ENCODE measurements at regions not wholly inside any gene's neighbourhood (a gene's known extent, or its start where the extent isn't known, plus 50 kb on each side); places are given as distances from the start of the nearest gene placed in this dataset.
"Not testable (repeated sequence)": the region's sequence is repeated elsewhere in the genome, so short reads cannot be mapped to it uniquely, and the experiment has no call there.

DNA sequence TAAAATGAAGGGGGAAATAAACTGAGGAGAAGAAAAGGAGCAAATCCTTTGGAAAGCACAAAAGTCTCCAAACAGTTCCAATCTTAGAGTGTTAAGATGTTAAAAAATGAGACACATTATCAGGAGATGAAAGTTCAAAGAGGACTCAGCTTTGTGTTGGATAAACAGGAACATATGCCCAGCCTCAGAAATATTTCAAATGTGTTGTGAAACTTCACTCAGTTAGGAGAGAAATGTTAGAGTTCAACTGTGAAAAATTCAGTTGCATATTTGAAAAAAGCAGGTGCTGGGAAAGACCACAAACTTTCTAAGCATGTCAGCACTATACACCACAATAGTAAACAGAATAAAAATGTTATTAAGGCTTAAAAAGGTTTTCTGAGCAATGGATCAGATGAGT, 136.8 kb upstream of the PRKD1 start:
- Mint-ChIP-seq H3K4me3 (no peak overlapping the region), H3K36me3 (ENCODE audit: low read depth) (no peaks in the 10 kb centered on the region), H3K27me3 (no peaks in the 10 kb centered on the region), H3K4me1 (ENCODE audit: low read depth) (no peaks in the 10 kb centered on the region), H3K9me3 (peaks cover 4% of the 10 kb centered on the region), H3K27ac (no peak overlapping the region)
- intact Hi-C loops (cut with micrococcal nuclease), result no loop called here
- DNase-seq (no peak), ATAC-seq (no peak)
- CTCF ChIA-PET, result no interaction called here
- POLR2A ChIA-PET, result no interaction called here
- no peak for TF ChIP-seq CTCF (IDR thresholded peaks at IDR 0.05)

- ATAC-seq (no peak), DNase-seq (no peak)
- Mint-ChIP-seq H3K4me1 (ENCODE audit: low read depth) (no peaks in the 10 kb centered on the region), H3K9me3 (peaks cover 9% of the 10 kb centered on the region), H3K27me3 (no peaks in the 10 kb centered on the region), H3K36me3 (ENCODE audit: low read depth) (no peaks in the 10 kb centered on the region), H3K27ac (no peak overlapping the region), H3K4me3 (no peak overlapping the region)
- ChIA-PET CTCF (interaction anchor here (1.3 kb wide), 1 partner anchor 8 kb away, joined by 3 read pairs; no protein-coding TSS in a partner anchor), POLR2A (no interaction called here)
- TF ChIP-seq CTCF (IDR thresholded peaks at IDR 0.05), result no peak
- intact Hi-C loops (cut with micrococcal nuclease), result no loop called here
Observed at GRCh38 chr14:30069536-30069935, 141.9 kb upstream of the PRKD1 start.

DNA sequence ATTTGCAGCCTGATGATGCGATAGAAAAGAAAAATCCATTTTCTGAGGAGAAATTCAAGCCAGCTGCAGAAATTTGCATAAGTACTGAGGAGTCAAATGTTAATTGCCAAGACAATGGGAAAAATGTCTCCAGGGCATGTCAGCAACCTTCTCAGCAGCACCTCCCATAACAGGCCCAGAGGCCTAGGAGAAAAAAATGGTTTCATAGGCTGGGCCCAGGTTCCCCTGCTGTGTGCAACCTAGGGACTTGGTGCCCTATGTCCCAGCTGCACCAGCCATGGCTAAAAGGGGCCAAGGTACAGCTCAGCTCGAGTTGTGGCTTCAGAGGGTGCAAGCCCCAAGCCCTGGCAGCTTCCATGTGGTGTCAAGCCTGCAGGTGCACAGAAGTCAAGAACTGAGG, 144.8 kb upstream of the PRKD1 start:
- H3K4me1 Mint-ChIP-seq (ENCODE audit: low read depth); ATAC-seq; POLR2A ChIA-PET; H3K9me3 Mint-ChIP-seq; H3K27me3 Mint-ChIP-seq; H3K27ac Mint-ChIP-seq; DNase-seq; intact Hi-C loops (cut with micrococcal nuclease); H3K4me3 Mint-ChIP-seq; CTCF ChIA-PET; H3K36me3 Mint-ChIP-seq (ENCODE audit: low read depth): not testable (repeated sequence)

DNA sequence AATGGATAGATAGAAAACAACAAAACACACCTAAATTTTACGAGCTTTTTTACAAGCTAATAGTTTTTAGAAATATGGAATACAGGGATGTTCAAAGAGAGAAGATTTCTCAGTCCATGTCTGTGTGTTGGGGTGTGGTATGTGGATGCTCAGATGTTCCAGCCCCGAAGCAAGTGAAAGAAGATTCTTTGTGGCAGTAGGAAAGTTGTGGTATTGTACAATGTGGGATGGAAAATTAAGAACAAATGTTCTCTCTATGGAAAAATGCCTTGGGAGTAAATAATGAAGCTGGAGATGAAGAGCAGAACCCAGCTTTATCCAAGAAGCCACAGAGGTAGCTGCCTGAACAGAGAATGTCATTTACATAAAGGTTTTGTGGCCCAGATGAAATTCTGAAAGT, 150.3 kb upstream of the PRKD1 start:
- H3K9me3 Mint-ChIP-seq, result no peaks in the 10 kb centered on the region
- CTCF ChIA-PET, result interaction anchor here (1.0 to 1.2 kb wide), 2 partner anchors 9 kb away, joined by 3 read pairs; no protein-coding TSS in a partner anchor
- no peak for ATAC-seq
- intact Hi-C loops (cut with micrococcal nuclease), result no loop called here
- TF ChIP-seq CTCF (IDR thresholded peaks at IDR 0.05), result no peak
- POLR2A ChIA-PET, result interaction anchor here (0.6 kb wide), 1 partner anchor 107 kb away, joined by 3 read pairs; no protein-coding TSS in a partner anchor
- no peak overlapping the region for H3K27ac Mint-ChIP-seq
- H3K4me3 Mint-ChIP-seq, result no peak overlapping the region
- H3K4me1 Mint-ChIP-seq (ENCODE audit: low read depth), result no peaks in the 10 kb centered on the region
- DNase-seq, result no peak
- no peaks in the 10 kb centered on the region for H3K27me3 Mint-ChIP-seq
- H3K36me3 Mint-ChIP-seq (ENCODE audit: low read depth), result no peaks in the 10 kb centered on the region

DNA sequence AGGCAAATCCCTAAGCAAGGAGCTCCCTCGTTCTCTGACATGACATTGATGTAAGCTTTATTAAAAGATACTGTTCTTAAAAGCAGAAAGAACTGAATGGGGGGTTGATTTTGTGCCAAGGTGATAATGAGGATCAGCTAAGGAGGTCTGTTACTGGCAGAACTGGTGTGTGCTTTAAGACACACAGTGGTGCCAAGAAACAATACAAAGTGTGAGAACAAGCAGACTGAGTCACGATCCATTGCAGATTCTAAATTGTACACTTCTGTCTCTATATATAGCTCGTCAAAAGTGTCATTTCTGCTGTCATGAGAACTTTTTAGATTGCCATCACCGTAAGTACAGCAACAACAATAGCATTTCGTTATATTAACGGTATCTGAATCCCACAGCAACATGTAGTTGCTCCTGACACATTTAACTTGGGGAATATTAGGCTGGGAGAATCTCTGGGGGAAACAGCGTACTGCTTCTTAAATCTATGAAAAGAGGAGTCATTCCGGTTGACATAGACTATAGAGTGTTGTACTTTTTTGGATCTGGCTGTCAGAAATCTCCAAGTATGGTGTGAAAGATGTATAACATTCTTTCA, 151.3 kb upstream of the PRKD1 start:
- H3K36me3 Mint-ChIP-seq (ENCODE audit: low read depth), result no peaks in the 10 kb centered on the region
- CTCF ChIA-PET, result no interaction called here
- no peak overlapping the region for H3K4me3 Mint-ChIP-seq
- no peaks in the 10 kb centered on the region for H3K4me1 Mint-ChIP-seq (ENCODE audit: low read depth)
- POLR2A ChIA-PET, result no interaction called here
- no peaks in the 10 kb centered on the region for H3K27me3 Mint-ChIP-seq
- no peak for ATAC-seq
- no peak overlapping the region for H3K27ac Mint-ChIP-seq
- no peak for DNase-seq
- intact Hi-C loops (cut with micrococcal nuclease), result no loop called here
- TF ChIP-seq CTCF (IDR thresholded peaks at IDR 0.05), result no peak
- H3K9me3 Mint-ChIP-seq, result no peaks in the 10 kb centered on the region

- no peak for DNase-seq
- Mint-ChIP-seq H3K4me1 (ENCODE audit: low read depth) (no peaks in the 10 kb centered on the region), H3K9me3 (peaks cover 1% of the 10 kb centered on the region), H3K36me3 (ENCODE audit: low read depth) (no peaks in the 10 kb centered on the region), H3K4me3 (no peak overlapping the region), H3K27me3 (no peaks in the 10 kb centered on the region), H3K27ac (no peak overlapping the region)
- CTCF ChIA-PET, result no interaction called here
- intact Hi-C loops (cut with micrococcal nuclease), result no loop called here
- ATAC-seq, result no peak
- POLR2A ChIA-PET, result no interaction called here
- no peak for TF ChIP-seq CTCF (IDR thresholded peaks at IDR 0.05)
Observed at GRCh38 chr14:30082486-30082885, 154.8 kb upstream of the PRKD1 start.

Measured in activated CD8-positive, alpha-beta T cell treated with anti-CD3 and anti-CD28 coated beads for 36 hours (primary cell).